ENCODE measurements at regions not wholly inside any gene's neighbourhood (a gene's known extent, or its start where the extent isn't known, plus 50 kb on each side); places are given as distances from the start of the nearest gene placed in this dataset.

DNA sequence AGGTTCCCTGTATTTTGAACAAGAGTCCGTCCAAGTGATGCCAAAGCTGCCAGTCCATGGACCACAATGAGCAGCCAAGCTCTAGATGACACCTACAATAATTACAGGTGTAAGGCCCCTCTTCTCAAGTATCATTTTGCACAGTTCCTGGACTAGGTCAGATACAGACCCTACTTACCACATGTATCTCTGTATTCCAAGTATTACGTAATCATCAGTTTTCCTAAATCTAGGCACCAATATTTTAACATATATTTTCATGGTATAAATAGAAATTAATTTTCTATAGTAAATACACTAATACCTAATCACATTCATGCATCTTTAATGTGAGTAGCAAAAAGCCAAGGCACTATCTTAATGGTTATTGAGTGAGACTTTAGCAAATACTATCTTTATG lies 157.0 kb upstream of the PRSS1 start:
- no peak for TF ChIP-seq CTCF (conservative IDR thresholded peaks at IDR 0.05)
- no peak for TF ChIP-seq ZFX (IDR thresholded peaks at IDR 0.05)
